ENCODE measurements at regions not wholly inside any gene's neighbourhood (a gene's known extent, or its start where the extent isn't known, plus 50 kb on each side); places are given as distances from the start of the nearest gene placed in this dataset.

DNA sequence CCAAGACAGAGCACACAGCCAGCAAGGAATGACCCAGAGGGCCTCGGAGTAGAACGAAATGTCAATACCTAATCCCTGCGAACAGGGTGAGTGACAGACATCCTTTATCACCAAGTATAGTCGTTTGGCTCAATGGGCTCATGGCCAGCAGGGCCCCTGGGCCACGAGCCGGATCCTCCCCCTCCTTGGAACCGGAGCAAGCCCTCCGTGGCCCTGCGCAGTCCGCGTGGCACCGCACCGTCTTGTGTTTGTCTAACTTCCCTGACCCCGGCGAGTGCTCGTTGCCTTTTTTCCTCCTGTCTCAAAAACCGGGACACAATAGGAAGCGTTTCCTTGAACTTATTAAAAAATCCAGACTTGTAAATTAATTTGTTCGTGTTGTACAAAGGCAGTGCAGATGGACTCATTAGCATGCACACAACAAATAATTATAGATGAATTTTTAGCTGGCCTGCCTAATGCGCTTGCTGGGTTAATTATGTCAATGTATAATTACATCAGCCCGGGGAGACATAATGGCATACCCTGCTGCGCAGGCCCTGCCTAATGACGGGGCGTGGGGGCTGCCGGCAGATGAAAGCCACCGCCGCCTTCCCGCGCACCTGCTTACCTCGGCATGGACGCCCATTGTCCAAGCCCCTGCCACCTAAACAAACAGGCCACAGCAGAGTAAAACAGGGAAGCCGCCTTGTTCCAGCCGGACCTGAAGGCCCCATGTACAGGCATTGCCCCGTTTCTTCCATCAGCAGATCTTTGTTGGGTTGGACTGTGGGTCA is 81.6 kb downstream of the PHETA1 start:
- no peak overlapping the region for H3K4me3 ChIP-seq (ENCODE audit: low read depth, low read length)
- no peak for DNase-seq (ENCODE audit: low read depth)
- no peak for TF ChIP-seq CTCF (IDR thresholded peaks at IDR 0.05; ENCODE audit: low read depth, low read length, missing control alignments)
- in situ Hi-C loops (cut with HindIII; ENCODE audit: low sequenced_read_pairs), result no loop called here

GRCh38 chr12:111285200-111285599 is 83.7 kb downstream of the PHETA1 start:
- in situ Hi-C loops (cut with HindIII; ENCODE audit: low sequenced_read_pairs), result no loop called here
- no peak for DNase-seq (ENCODE audit: low read depth)
- no peak for TF ChIP-seq CTCF (IDR thresholded peaks at IDR 0.05; ENCODE audit: low read depth, low read length, missing control alignments)
- no peak overlapping the region for H3K4me3 ChIP-seq (ENCODE audit: low read depth, low read length)

GRCh38 chr12:111284709-111285108 is 84.2 kb downstream of the PHETA1 start:
- H3K4me3 ChIP-seq (ENCODE audit: low read depth, low read length), result no peak overlapping the region
- in situ Hi-C loops (cut with HindIII; ENCODE audit: low sequenced_read_pairs), result no loop called here
- no peak for TF ChIP-seq CTCF (IDR thresholded peaks at IDR 0.05; ENCODE audit: low read depth, low read length, missing control alignments)
- DNase-seq (ENCODE audit: low read depth), result no peak

DNA sequence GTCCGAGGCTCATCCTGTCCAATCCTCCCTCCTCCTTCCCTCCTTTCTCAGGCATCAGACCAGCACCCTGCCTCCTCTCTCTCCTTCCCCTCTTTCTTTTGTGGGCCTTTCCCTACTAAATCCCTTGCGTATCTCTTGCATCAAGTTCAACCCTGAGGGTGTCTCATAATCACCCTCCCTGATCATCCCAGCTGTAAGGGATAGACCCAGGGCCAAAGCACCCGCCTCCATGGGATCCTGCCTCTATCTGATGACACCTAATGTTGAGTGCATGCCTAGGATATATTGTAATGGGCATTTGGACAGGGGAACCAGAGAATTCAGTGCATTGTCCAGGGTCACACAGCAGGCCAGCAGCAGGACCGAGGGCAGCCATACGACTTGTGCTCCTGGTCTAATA is 84.9 kb downstream of the PHETA1 start:
- DNase-seq (ENCODE audit: low read depth), result no peak
- no peak for TF ChIP-seq CTCF (IDR thresholded peaks at IDR 0.05; ENCODE audit: low read depth, low read length, missing control alignments)
- in situ Hi-C loops (cut with HindIII; ENCODE audit: low sequenced_read_pairs), result no loop called here
- H3K4me3 ChIP-seq (ENCODE audit: low read depth, low read length), result no peak overlapping the region

DNA sequence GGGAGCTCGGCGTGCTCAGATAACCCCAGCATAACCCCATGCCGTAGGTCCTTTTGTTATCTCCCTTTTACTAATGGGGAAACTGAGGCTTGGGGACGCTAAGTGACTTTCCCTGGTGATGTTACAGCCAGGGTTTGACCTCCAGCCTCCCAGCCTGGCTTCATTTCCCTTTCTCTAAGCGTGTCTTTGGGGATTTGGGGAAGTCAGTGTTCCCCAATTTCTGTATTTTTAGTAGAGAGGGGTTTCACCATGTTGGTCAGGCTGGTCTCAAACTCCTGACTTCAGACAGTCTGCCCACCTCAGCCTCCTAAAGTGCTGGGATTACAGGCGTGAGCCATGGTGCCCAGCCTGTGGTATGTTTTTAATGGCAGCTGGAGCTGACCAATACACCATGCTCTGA is 85.4 kb downstream of the PHETA1 start:
- TF ChIP-seq CTCF (IDR thresholded peaks at IDR 0.05; ENCODE audit: low read depth, low read length, missing control alignments), result no peak
- in situ Hi-C loops (cut with HindIII; ENCODE audit: low sequenced_read_pairs), result no loop called here
- DNase-seq (ENCODE audit: low read depth), result no peak
- H3K4me3 ChIP-seq (ENCODE audit: low read depth, low read length), result no peak overlapping the region

GRCh38 chr12:111277570-111277969 is 91.3 kb downstream of the PHETA1 start:
- DNase-seq (ENCODE audit: low read depth), result no peak

More at GRCh38 chr12:111277570-111277969, 91.3 kb downstream of the PHETA1 start:
- in situ Hi-C loops (cut with HindIII; ENCODE audit: low sequenced_read_pairs), result no loop called here
- no peak overlapping the region for H3K4me3 ChIP-seq (ENCODE audit: low read depth, low read length)
- no peak for TF ChIP-seq CTCF (IDR thresholded peaks at IDR 0.05; ENCODE audit: low read depth, low read length, missing control alignments)

Data from astrocyte of the cerebellum (primary cell).